ENCODE measurements at regions not wholly inside any gene's neighbourhood (a gene's known extent, or its start where the extent isn't known, plus 50 kb on each side); places are given as distances from the start of the nearest gene placed in this dataset.

- Histone ChIP-seq H3K4me3 (replicated peaks in 1 of 2; ENCODE audit: low read depth in 1 of 2, low read length in 2 of 2) (no peak overlapping the region), H3K79me2 (ENCODE audit: insufficient read depth, low read length) (no peaks in the 10 kb centered on the region), H2AFZ (ENCODE audit: low read depth, low read length, poor library complexity, severe bottlenecking) (no peak overlapping the region), H4K20me1 (ENCODE audit: insufficient read depth) (no peaks in the 10 kb centered on the region), H3K9me2 (ENCODE audit: insufficient read depth) (no peaks in the 10 kb centered on the region), H3K27me3 (ENCODE audit: insufficient read depth, low read length) (peaks cover 7% of the 10 kb centered on the region; the same call in 1 of the 2 replicates), H3K4me2 (ENCODE audit: low read length) (no peak overlapping the region), H3K36me3 (ENCODE audit: control insufficient read depth in 1 of 2, insufficient read depth in 2 of 2, low read length in 2 of 2) (no peaks in the 10 kb centered on the region), H3K4me1 (ENCODE audit: control insufficient read depth in 1 of 2, insufficient read depth in 2 of 2, low read length in 2 of 2) (no peaks in the 10 kb centered on the region), H3K9ac (ENCODE audit: low read length) (no peak overlapping the region), H3K9me3 (ENCODE audit: control insufficient read depth in 1 of 2, insufficient read depth in 1 of 2, low read depth in 1 of 2, low read length in 2 of 2) (no peaks in the 10 kb centered on the region), H3K27ac (ENCODE audit: low read depth, low read length) (no peak overlapping the region)
- no peak for DNase-seq (ENCODE audit: low read depth, low spot score)
- RAD21 ChIA-PET (ENCODE audit: low non-redundant PET in 1 of 2, low total read pairs in 2 of 2, uncharacterized antibody in 2 of 2, unreplicated experiment in 2 of 2), result no interaction called here
- CTCF ChIA-PET, result no interaction called here
- POLR2A ChIA-PET, result no interaction called here
- intact Hi-C loops (cut with micrococcal nuclease), result no loop called here
- ATAC-seq, result no peak
- TF ChIP-seq TCF7L2 (IDR thresholded peaks at IDR 0.05; ENCODE audit: borderline replicate concordance, extremely low read depth, insufficient read depth, insufficient read length), result no peak
- no peak for TF ChIP-seq RAD21 (IDR thresholded peaks at IDR 0.05; ENCODE audit: low read depth)
- no peak for TF ChIP-seq ATF3 (IDR thresholded peaks at IDR 0.05)
- no peak for TF ChIP-seq JUND (IDR thresholded peaks at IDR 0.05)
- no peak for TF ChIP-seq EZH2 (IDR thresholded peaks at IDR 0.05)
- TF ChIP-seq POLR2AphosphoS5 (IDR thresholded peaks at IDR 0.05; ENCODE audit: low read depth, low read length), result no peak
- TF ChIP-seq YY1 (IDR thresholded peaks at IDR 0.05; ENCODE audit: extremely low read depth, insufficient replicate concordance, low read depth, low read length), result no peak
- TF ChIP-seq ZNF274 (IDR thresholded peaks at IDR 0.05; ENCODE audit: low read depth, low read length), result no peak
- TF ChIP-seq SIN3A (IDR thresholded peaks at IDR 0.05; ENCODE audit: low read depth), result no peak
- TF ChIP-seq MAX (IDR thresholded peaks at IDR 0.05), result no peak
- TF ChIP-seq SRF (IDR thresholded peaks at IDR 0.05; ENCODE audit: low read depth), result no peak
- TF ChIP-seq CTCF (IDR thresholded peaks at IDR 0.05 in 2 of 3, conservative IDR thresholded peaks at IDR 0.05 in 1 of 3; ENCODE audit: borderline replicate concordance in 1 of 3, insufficient read depth in 1 of 3, low read depth in 2 of 3, low read length in 2 of 3), result no peak
- TF ChIP-seq REST (IDR thresholded peaks at IDR 0.05; ENCODE audit: low read depth), result no peak
- no peak for TF ChIP-seq ZBTB33 (IDR thresholded peaks at IDR 0.05; ENCODE audit: extremely low read depth, insufficient replicate concordance, low read length)
- no peak for TF ChIP-seq ZFX (IDR thresholded peaks at IDR 0.05)
- no peak for TF ChIP-seq EGR1 (IDR thresholded peaks at IDR 0.05; ENCODE audit: low read depth)
- no TSS peak for BruUV-seq (replicated peaks)
Observed at GRCh38 chr1:38186566-38186965, 140.0 kb upstream of the POU3F1 start.
